Right atrium auricular region (tissue), 2 donors: ENCODE measurements at regions not wholly inside any gene's neighbourhood (a gene's known extent, or its start where the extent isn't known, plus 50 kb on each side); places are given as distances from the start of the nearest gene placed in this dataset.

Source experiments
- DNase-seq: peaks from one replicate; pipeline ENCODE4 v3.0.0-alpha.2; 2019; ENCODE audit warnings: low spot score
- H3K27ac ChIP-seq, 2 donors: fragments of 200-600 bp; sonication (generic); 1 replicate in 1 of 2; 2 replicates in 1 of 2; pipeline ENCODE4 v1.5.1; 2016 to 2019
- H3K27me3 ChIP-seq, 2 donors: fragments of 200-600 bp; sonication (generic); one replicate each; pipeline versions ENCODE4 v1.5.1 to v1.6.0; 2017 to 2019
- H3K36me3 ChIP-seq: fragments of 200-600 bp; sonication (generic); one replicate; pipeline ENCODE4 v1.5.1; 2016
- H3K4me1 ChIP-seq, 2 donors: fragments of 200-600 bp; sonication (generic); one replicate each; pipeline versions ENCODE4 v1.5.1 to v1.6.0; 2017 to 2019
- H3K4me3 ChIP-seq, 2 donors: fragments of 200-600 bp; sonication (generic); 1 replicate in 1 of 2; 2 replicates in 1 of 2; pipeline ENCODE4 v1.5.1; 2017 to 2019; ENCODE audit warnings: mild to moderate bottlenecking in 1 of 2, moderate library complexity in 1 of 2
- H3K9me3 ChIP-seq, 2 donors: fragments of 200-600 bp; sonication (generic); one replicate each; pipeline ENCODE4 v1.5.1; 2019
- CTCF ChIP-seq, 2 donors: fragments of 200-600 bp; sonication (generic); IDR thresholded peaks; one replicate each; pipeline ENCODE4 v1.5.1; 2019; ENCODE audit warnings: antibody characterized with exemption in 2 of 2

DNA sequence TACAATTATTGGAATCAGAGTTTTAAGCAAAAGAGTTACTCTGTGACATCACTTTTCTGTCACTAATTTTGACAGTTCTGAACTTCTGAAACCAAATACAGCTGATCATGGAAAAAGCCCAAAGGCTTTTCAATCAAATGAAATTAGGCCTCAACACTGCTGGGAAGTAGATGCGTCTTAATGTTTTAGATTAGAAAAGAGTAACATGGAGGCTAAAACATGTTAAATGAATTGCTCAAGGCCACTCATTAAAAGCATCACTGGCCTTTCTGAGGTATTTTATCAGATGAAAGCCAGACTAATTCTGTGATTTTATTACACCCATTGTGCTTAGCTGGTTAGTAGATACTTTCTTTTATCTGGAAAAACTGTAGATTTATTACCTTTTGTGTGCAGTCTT is 672.6 kb downstream of the CENPC start:
- Histone ChIP-seq H3K4me3 (no peak overlapping the region), H3K27ac (no peak overlapping the region), H3K27me3 (no peaks in the 10 kb centered on the region), H3K4me1 (no peaks in the 10 kb centered on the region), H3K9me3 (no peaks in the 10 kb centered on the region), H3K36me3 (no peaks in the 10 kb centered on the region)
- DNase-seq = no peak
- TF ChIP-seq CTCF (IDR thresholded peaks at IDR 0.05) = no peak

GRCh38 chr4:66863481-66863880 is 681.8 kb downstream of the CENPC start:
- H3K4me3 ChIP-seq = no peak overlapping the region
- no peaks in the 10 kb centered on the region for H3K27me3 ChIP-seq
- no peaks in the 10 kb centered on the region for H3K9me3 ChIP-seq
- no peak overlapping the region for H3K27ac ChIP-seq
- H3K4me1 ChIP-seq = no peaks in the 10 kb centered on the region
- TF ChIP-seq CTCF (IDR thresholded peaks at IDR 0.05) = no peak
- no peaks in the 10 kb centered on the region for H3K36me3 ChIP-seq
- no peak for DNase-seq

DNA sequence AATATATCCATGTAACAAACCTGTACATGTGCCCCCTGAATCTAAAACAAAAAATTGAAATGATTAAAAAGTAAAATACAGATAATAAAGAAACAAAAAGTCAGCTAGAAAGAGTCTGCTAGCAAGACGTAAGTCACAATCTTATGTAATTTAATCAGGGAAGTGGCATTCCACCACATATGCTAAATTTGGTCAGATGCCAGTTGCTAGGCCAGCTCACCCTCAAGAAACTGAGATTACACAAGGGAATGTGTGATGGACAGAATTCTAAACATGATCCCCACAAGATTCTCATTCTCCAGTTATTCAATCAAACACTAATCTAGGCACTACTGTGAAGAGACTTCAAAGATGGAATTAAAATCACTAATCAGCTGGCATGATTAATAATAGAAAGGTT is 689.3 kb downstream of the CENPC start:
- H3K4me3 ChIP-seq = no peak overlapping the region
- no peak for TF ChIP-seq CTCF (IDR thresholded peaks at IDR 0.05)
- DNase-seq = no peak
- H3K4me1 ChIP-seq = no peaks in the 10 kb centered on the region
- H3K27ac ChIP-seq = no peak overlapping the region
- no peaks in the 10 kb centered on the region for H3K36me3 ChIP-seq
- no peaks in the 10 kb centered on the region for H3K27me3 ChIP-seq
- no peaks in the 10 kb centered on the region for H3K9me3 ChIP-seq

GRCh38 chr4:66853845-66854244 is 691.5 kb downstream of the CENPC start:
- H3K4me3 ChIP-seq = no peak overlapping the region
- no peaks in the 10 kb centered on the region for H3K27me3 ChIP-seq
- H3K4me1 ChIP-seq = no peaks in the 10 kb centered on the region
- no peaks in the 10 kb centered on the region for H3K36me3 ChIP-seq
- H3K27ac ChIP-seq = no peak overlapping the region
- H3K9me3 ChIP-seq = no peaks in the 10 kb centered on the region
- TF ChIP-seq CTCF (IDR thresholded peaks at IDR 0.05) = no peak
- no peak for DNase-seq

GRCh38 chr4:66852843-66853242 is 692.5 kb downstream of the CENPC start:
- no peak overlapping the region for H3K27ac ChIP-seq
- no peak for TF ChIP-seq CTCF (IDR thresholded peaks at IDR 0.05)
- no peaks in the 10 kb centered on the region for H3K9me3 ChIP-seq
- H3K4me1 ChIP-seq = no peaks in the 10 kb centered on the region
- DNase-seq = no peak
- no peaks in the 10 kb centered on the region for H3K27me3 ChIP-seq
- no peaks in the 10 kb centered on the region for H3K36me3 ChIP-seq
- H3K4me3 ChIP-seq = no peak overlapping the region

DNA sequence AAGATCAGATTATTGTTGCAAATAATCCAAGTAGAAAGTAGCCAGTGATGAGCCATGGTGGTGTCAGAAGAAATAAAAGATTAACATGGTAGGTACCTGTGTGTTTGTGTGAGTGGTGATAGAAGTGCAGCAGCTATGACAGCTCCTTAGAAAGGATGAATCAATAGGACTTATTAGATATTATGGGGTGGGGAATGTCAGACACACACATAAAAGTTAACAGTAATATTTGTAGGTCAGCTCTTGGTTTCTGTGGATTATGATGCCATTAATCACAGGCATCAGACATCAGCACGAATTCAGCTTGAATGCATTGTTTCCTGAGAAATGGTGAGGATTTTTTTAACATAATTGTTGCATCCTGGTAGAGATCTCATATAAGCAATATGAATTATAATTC is 695.7 kb downstream of the CENPC start:
- H3K9me3 ChIP-seq = no peaks in the 10 kb centered on the region
- no peak for TF ChIP-seq CTCF (IDR thresholded peaks at IDR 0.05)
- no peaks in the 10 kb centered on the region for H3K4me1 ChIP-seq
- H3K4me3 ChIP-seq = no peak overlapping the region
- no peaks in the 10 kb centered on the region for H3K27me3 ChIP-seq
- no peak overlapping the region for H3K27ac ChIP-seq
- H3K36me3 ChIP-seq = no peaks in the 10 kb centered on the region
- no peak for DNase-seq
